GM21447 (cell line): ENCODE measurements at regions not wholly inside any gene's neighbourhood (a gene's known extent, or its start where the extent isn't known, plus 50 kb on each side); places are given as distances from the start of the nearest gene placed in this dataset.
"Not testable (repeated sequence)": the region's sequence is repeated elsewhere in the genome, so short reads cannot be mapped to it uniquely, and the experiment has no call there.

Source experiments
- ATAC-seq: cut with Tn5 transposase; IDR thresholded peaks from one replicate; pipeline ENCODE4 v1.9.1; 2021; ENCODE audit not compliant: unreplicated experiment

DNA sequence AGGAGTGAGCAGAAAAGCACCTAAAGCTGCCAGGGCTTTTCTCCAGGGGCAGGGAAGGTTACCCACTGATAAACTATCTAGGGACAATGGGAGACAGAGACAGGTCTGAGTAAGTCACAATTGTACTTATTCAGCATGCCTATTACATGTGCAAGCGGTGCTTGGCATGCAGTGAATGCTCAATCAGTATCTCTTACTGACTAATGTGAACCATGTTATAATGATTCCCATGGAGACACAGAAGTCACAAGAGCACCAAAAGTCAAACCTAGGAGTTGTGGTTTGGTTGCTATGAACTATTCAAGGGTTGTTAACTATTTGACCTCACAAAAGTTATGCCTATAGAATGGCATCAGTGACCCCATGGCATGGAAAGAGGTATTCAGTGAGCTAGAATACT is 50.0 kb upstream of the RASGRP1 start:
- ATAC-seq: no peak

DNA sequence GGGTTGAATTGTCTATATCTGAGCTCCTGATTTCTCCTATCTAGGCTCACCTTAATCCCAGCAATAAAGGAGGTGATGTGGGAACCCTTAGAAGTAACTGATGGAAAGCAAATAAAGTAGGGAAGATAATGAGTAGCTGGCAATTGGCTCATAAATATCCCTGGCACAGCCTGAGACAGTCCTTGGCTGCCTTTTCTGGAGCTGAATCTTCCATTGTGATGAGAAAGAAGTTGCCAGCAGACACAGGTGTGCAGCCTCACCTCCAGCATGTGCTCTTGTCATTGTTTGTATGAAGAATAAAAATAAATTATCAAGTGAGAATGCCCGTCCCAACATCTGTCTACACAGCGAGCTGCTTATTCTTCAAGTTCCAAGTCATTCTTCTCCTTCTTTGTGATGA is 53.2 kb upstream of the RASGRP1 start:
- ATAC-seq: no peak

DNA sequence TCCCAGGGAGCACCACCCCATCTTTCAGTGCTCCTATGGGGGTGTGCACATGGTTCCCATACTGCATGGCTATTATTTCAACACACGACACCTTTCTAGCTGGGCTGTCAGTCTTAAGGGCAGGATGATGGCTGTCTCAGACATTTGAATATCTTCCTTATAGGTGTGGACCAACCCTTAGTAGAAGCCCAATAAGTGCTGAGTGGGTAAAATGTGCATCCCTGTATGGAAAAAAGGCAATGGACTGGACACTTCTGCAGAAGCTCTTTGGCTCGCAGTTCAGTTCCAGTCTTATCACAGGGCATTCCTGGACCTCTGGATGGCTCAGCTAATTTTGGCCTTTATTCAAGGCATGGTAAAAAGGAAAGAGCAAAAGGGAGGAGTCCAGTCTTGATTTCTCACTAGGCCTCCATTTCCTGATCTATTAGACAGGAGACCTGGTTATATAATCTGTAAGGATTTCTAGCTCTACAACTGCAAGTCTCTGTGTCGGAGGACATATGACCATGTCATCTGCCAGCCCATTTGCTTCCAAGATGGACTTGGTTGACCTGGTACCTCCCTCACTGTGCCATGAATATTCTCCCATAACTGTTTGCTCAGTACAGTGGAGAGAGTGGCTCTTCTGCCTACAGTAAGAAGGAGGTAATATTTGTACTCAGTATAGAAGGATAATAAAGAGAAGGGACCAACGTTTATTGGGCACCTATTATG is 53.8 kb upstream of the RASGRP1 start:
- no peak for ATAC-seq

DNA sequence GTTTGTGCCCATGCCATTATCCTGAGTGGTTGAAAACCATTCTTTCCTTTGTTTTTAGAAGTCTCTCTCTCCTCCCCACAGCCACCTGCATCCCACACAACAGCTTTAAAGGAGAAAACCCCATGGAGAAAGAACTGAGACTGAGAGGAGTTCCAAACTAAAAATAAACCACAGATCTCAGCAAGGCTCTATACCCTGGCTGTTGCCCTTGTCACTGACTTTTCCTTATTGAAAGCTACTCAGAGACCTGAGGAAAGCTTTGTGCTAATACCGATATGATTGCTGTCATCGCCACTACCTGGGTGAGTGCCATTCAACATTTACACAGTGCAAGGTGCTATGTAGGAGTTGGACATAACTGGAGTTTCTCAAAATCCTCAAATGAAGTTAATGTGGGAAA is 55.5 kb upstream of the RASGRP1 start:
- no peak for ATAC-seq

DNA sequence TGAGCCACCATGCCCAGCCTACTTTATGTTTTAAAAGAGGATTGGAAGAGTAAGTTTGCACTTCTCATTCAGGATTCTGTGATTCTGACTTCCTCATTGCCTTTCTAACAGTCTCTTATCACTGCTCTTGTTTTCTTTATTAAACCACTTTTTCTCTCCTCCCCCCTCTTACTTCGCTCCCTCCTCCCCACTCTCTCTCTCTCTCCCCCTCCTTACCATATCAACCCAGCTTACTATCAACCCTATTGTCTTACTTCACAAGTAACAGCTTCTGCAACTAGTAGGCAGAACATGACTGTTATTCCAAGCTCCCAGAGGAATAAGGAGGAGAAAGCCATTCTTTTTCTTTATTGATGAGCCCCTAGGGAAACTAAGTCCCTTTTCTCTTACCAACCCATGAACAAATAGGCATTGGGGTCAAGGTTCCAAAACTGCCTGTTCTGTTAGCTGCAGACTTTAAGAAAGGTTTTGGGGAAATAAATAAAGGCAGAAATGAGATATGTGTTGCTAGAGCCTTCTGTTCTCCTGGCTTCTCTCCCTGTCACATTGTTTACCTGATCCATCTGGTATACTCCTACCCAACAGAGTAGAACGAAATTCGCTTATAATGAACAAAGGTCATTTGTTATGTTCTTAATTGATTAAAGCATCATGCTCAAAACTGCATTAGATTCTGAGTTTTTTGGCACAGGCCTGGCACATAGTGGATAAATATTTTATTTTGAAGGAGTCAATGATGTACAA is 56.4 kb upstream of the RASGRP1 start:
- no peak for ATAC-seq

DNA sequence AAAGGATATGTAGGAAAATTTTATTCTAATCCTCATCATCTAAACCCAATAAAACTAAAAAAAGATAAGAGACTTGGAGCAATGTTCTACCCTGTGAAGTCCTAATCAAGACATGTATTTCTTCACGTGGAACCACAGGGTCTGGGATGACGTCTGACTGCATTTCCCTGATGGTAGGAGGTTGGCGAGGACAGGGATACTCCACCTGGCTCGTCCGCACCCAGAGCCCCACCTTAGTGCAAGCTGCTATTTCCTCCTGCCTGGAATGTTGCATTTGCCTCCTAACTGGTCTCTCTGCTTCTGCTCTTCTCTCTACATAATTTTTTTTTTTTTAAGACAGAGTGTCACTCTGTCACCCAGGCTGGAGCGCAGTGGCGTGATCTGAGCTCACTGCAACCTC is 57.7 kb upstream of the RASGRP1 start:
- no peak for ATAC-seq

DNA sequence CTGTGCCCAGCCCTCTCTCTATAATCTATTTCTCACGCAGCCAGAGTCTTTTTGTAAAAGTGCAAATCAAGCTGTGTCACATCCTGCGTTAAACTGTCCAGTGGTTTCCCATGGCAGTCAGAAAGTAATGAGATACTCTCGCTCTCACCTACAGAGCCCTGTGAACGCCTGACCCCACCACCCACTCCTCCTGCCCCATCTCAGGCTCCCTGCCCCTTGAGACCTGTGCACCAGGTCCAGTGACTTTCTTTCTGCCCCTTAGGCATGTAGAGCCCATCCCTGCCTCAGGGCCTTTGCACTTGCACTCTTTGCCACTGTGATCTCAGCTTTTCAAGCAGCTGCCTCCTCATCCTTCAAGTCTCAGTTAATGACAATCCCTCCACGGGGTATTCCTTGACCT is 58.3 kb upstream of the RASGRP1 start:
- no peak for ATAC-seq

DNA sequence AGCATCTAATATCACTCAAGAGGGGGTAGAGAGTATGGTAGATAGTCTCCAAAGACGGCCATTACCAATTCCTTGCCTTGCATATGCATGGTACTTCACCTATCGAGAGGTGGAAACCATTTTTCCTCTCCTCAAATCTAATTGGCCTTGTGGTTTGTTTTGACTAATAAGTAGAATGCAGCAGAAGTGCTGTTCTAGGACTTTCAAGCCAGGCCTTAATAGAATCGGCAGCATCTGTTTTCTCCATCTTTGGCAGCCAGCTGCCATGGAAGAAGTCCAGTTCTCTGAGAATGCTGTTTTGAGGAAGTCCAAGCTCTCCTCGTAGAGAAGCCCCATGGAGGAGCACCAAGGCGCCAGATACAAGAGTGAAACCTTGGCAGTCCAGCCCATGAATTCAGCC is 59.1 kb upstream of the RASGRP1 start:
- ATAC-seq: no peak

DNA sequence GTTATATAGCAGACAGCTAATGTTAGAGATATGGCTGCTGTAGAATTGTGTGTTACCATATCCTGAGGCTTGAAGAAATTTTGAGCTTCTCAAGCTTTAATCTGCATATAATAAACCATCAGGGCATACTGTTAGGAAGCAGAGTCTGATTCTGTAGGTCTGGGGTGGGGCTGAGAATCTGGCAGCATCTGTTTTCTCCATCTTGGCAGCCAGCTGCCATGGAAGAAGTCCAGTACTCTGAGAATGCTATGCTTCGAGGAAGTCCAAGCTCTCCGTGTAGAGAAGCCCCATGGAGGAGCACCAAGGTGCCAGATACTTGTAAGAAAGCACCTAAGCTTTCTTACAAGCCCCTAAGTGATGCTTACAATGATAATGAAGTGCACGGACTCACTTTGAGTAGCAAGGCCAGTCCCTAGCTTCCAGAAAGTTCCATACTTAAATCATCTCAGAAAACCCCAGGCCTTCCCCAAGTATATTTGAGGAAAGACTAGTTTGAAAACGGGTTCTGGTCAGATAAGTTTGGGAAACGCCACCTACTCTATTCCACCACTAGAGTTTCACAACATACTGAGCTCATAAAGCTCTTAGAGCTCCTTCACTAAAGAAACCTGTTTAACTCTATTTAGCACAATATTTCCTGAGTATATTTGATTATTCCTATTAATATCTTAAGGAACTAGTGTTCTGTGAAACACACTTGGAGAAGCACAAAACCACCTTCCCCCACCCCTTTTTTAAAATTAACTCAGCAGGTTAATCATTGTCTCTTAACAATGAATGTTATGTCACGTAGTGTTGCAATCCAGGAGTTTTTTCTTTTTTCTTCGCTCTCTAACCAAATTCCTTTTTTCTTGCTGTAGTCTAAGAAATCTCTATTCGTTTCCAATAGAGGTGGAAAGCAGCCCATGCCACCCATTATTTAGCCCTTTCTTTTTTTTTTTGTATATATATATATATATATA is 59.9 kb upstream of the RASGRP1 start:
- ATAC-seq: no peak

DNA sequence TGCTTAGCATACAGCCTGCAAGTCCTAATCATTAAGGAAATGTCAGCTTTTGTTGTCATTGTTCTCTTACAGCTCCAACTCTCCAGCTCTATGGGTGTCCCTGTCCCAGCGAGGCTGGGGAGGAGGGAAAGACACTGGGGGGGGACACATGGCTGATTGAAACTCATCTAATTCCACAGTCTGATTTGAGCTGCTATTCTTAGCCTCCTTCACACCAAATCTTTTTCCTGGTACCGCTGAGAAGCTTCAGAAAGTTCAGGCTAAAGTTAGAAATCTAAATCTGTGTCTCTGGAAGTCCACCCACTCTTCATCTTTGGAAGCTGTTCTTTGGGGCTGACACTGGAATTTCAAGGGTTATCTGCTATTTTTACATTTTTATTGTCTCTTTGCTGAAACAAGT is 61.3 kb upstream of the RASGRP1 start:
- ATAC-seq: no peak

DNA sequence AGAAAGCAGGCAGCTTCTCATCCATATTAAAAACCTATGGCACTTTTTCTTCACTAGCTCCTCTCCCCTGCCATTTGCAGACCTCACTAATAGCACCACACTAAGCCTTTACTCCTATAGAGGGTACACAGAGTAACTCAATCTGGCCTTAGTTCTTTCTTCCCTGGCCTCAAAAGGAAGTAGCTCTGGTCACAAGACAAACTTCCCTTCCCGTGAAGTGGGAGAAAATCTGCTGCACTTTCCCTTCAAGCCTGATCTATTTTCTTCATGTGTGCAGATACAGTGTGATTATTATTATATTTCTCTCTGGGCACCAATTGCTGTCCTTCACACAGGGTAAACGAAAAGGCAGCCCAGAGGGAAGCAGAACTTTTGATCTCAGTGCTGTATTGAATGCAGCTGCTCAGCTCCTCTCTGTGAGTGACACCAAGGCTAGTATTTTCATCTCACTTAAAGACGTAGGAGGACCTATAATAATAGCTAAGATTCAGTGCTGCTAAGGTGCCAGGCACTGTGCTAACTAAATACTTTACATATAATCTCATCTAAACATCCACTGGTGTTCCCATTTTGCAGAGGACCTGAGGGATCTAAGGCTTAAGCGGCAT is 61.9 kb upstream of the RASGRP1 start:
- no peak for ATAC-seq

DNA sequence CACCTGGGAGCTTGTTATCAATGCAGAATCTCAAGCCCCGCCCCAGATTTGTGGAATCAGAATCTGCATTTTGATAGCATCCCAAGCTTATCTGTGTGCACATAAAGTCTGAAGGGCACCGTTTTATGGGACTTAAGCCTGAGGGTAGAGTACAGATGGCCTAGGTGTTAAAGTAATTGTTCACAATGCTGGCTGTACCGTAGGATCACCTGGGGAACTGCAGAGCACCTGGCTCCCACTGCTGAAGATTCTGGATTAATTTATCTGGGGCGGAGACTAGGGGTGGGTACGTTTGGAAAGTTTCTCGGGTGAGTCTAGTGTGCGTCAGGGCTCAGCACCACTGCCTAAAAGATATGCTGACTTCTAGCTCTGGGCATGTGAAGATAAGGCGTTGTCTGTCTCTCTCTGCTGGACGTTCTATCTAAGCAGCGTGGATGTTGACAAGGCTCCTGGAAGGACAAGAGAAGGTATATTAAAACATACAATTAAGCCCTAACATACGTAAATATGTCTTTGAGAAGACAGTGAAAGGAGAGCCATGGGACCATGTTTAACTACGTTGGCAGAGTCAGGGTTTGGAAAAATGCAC is 63.2 kb upstream of the RASGRP1 start:
- ATAC-seq: no peak

DNA sequence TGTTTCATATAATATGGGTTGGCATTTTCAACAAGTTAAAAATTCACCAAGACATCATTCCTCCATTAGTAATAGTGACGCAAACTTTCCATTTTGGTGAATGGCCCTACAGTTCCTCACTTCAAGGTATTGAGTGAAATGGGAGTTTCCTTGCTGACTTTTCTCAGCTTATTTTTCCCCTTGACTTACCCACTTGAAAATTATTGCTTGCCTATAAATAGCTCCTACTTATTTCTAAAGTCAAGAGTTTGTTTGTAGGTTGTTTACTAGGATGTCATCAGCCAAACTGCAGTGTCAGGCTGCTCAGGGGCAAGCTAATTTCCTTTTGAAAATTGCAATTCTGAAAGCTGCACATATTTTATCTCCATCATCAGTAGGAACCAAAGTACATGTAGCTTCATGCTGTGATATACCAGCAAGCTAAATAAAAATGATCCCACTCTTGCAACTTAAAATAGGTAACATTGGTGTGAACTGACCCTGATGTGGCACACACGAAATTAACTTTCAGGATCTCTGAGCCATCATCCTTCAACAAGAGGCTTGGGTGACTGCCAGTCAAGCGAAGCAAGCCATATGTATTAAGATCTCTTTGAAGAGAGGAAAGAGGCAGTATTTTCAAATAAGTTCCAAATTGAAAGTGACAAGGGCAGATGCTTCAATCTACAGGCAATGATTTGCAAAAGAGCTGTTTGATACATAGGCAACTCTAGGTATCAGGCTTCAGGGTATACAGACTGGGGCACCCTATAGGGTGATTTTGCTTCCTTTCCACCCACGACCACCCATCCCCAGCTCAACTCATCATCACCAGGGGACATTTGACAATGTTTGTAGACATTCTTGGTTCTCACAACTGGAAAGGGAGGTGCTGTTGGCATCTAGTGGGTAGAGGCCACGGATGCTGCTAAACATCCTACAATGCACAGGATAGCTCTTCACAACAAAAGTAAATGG is 66.8 kb upstream of the RASGRP1 start:
- ATAC-seq: no peak

DNA sequence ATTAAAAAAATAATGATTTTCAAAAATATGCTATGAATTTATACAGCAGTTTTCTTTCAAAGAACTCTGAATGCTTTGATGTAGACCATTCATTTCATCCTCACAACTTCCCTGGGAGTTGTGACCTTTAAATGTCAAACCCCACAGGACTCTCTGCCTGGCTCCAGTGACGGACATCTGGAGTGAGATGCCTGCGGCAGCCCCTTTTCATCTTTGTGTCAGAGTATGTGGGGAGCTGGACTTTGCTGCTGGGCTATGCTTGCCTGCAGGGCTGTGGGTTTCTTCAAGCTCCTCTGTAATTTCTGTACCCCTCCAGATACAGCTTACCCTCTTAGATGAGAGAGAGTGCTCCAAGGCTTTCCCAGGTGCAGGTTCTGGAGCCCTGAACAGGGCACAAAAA is 70.6 kb upstream of the RASGRP1 start:
- ATAC-seq: no peak

DNA sequence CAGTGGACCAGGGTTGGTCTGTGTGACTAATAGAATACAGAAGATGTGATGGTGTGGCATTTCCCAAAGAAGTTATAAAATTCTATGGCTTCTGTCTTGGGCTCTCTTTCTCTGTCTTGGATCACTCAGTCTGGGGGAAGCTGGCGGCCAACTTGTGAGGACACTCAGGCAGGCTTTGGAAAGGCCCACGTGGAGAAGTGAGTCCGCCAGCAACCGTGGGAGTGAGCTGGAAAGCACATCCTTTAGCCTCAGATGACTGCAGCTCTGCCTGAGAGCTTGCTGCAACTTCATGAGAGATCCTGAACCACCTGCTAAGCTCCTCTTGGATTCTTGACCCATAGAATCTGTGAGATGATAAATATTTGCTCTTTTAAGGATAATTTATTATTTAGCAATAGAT is 72.0 kb upstream of the RASGRP1 start:
- ATAC-seq: no peak

DNA sequence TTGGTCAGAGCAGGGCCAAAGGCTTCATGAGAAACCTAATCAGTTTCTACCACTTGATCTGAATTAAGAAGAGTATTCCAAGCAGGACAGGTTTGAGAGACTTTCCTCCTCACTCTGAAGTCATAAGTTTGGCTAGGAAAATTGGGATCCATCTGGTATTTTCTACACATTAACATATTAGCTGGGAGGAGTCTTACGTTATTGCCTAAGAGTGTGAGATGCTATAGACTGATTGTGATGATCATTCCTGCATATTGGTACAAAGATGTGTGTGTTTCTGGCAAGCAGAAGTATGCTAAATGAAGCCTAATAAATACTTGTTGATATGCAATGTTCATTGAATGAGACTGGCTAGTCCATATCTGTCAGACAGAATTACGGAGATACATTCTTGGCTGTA is 73.5 kb upstream of the RASGRP1 start:
- ATAC-seq: no peak

DNA sequence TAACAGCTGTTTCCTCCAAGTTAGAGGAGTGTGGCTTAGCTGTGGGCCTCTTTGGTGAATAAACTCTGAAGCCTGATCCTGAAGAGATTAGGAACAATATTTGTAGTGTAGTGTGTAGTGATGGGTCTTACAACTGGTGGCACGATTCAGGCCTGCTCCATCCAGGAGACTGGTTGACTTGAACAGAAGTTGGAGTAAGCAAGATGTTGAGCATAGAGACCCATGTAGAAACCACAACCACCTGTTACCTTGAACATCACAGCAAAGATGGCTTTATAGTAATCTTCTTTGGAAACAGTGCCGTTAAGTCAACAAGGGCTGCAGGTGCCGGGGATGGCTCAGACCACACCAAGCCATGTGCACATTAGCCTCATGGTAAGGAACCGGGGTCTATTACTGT is 74.2 kb upstream of the RASGRP1 start:
- ATAC-seq: no peak

DNA sequence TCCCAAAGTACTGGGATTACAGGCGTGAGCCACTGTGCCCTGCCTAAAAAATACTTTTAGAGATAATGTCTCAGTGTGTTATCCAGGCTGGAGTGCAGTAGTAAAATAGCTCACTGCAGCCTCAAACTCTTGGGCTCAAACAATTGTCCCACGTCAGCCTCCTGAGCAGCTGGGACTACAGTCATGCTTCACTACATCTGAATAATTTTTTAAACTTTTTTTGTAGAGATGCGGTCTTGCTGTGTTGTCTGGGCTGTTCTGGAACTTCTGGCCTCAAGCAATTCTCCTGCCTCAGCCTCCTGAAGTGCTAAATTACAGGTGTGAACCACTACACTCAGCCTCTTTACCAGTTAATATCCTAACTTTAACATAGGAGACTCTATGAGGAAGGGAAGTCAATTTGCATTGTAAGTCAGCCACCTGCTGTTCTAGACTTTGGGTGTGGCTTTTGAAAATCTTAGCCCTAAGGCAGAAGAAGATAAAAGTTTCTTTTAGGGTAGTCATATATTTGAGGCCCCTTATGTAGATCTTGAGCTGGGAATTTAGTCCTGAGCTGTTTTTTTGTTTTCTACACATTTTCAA is 78.2 kb upstream of the RASGRP1 start:
- peak; percentile 68 for ATAC-seq

DNA sequence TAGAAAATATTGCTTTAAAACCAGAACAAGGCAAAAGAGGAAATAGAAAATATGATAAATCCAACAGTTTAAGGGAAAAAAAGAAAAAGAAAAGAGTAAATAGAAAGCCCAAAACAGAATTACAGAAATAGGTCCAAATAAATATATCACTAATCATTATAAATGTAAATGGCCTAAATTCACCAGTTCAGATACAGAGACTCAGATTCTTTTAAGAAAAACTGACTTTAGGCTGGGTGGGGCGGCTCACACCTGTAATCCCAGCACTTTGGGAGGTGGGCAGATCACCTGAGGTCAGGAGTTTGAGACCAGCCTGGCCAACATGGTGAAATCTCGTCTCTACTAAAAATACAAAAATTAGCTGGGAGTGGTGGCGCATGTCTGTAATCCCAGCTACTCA is 79.7 kb upstream of the RASGRP1 start:
- not testable (repeated sequence) for ATAC-seq
